GM12875 (cell line): ENCODE measurements at regions not wholly inside any gene's neighbourhood (a gene's known extent, or its start where the extent isn't known, plus 50 kb on each side); places are given as distances from the start of the nearest gene placed in this dataset.

Experiments
- H3K4me3 ChIP-seq: one replicate; pipeline ENCODE4 v1.5.1; 2011; ENCODE audit warnings: low read depth, low read length, control low read depth
- TF ChIP-seq, protein P1 (sequence below): IDR thresholded peaks from 2 replicates; pipeline ENCODE4 v1.5.1; 2011; ENCODE audit warnings: low read depth, mild to moderate bottlenecking, control low read depth, inconsistent platforms, low read length, moderate library complexity, borderline replicate concordance; ENCODE audit not compliant: insufficient read depth

DNA sequence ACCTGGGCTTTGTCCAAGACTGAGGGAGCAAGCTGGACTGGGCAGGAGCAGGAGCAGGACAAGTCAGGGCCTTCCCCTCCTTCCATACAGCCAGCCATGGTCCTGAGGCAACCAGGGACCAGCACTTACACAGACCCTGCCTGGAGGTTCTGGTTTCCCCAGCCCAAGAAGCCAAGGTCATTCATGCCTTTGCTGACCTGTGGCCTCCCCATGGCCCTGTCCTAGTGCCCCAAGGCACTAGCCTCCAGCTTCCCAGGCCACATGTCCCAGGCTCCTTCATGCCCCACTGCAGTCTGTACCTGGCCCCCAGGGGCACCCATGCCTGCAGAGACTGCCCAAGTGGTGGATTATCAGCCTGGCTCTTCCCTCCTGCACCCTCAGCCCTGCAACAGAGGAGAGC lies 243.9 kb downstream of the TOMM20 start:
- TF ChIP-seq, protein P1, sequence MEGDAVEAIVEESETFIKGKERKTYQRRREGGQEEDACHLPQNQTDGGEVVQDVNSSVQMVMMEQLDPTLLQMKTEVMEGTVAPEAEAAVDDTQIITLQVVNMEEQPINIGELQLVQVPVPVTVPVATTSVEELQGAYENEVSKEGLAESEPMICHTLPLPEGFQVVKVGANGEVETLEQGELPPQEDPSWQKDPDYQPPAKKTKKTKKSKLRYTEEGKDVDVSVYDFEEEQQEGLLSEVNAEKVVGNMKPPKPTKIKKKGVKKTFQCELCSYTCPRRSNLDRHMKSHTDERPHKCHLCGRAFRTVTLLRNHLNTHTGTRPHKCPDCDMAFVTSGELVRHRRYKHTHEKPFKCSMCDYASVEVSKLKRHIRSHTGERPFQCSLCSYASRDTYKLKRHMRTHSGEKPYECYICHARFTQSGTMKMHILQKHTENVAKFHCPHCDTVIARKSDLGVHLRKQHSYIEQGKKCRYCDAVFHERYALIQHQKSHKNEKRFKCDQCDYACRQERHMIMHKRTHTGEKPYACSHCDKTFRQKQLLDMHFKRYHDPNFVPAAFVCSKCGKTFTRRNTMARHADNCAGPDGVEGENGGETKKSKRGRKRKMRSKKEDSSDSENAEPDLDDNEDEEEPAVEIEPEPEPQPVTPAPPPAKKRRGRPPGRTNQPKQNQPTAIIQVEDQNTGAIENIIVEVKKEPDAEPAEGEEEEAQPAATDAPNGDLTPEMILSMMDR: no peak
- H3K4me3 ChIP-seq: no peak overlapping the region

DNA sequence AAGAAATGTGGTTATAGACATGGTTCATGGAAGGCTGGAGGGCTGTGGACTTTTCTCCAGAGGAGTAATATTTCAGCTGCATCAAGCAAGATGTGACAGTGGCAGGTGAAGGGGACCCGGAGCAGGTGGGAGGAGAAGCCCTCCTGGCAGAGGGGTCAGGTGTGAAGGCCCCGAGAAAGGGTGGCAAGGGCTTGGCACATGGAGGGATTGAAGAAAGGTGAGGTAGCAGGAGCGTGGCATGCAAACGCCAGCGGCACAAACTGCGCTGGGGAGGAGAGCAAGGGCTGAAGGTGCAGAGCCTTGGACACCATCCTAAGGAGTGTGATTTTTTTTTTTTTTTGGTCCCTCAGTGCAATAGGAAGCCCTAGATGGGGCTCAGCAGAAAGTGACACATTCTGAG lies 244.6 kb downstream of the TOMM20 start:
- no peak overlapping the region for H3K4me3 ChIP-seq
- TF ChIP-seq, protein P1: no peak

DNA sequence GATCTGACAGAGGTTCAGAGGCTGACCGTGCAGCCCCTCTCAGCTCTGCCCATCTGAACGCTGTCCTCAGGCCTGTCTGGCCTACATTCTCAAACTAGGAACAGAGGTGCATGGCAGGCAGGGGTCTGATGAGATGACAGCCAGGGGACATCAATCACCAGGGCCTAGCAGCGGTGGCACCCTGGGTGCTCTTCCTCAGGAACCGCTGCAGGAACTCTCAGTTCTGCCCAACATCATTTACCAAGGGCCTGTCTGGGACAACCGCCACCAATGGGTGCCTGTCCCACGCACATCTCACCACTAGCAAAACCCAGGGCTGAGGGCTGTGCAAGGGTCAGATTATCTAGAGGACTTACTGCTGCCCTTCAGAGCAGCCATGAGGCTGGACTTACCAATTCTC lies 245.7 kb downstream of the TOMM20 start:
- H3K4me3 ChIP-seq: no peak overlapping the region
- TF ChIP-seq, protein P1: no peak

DNA sequence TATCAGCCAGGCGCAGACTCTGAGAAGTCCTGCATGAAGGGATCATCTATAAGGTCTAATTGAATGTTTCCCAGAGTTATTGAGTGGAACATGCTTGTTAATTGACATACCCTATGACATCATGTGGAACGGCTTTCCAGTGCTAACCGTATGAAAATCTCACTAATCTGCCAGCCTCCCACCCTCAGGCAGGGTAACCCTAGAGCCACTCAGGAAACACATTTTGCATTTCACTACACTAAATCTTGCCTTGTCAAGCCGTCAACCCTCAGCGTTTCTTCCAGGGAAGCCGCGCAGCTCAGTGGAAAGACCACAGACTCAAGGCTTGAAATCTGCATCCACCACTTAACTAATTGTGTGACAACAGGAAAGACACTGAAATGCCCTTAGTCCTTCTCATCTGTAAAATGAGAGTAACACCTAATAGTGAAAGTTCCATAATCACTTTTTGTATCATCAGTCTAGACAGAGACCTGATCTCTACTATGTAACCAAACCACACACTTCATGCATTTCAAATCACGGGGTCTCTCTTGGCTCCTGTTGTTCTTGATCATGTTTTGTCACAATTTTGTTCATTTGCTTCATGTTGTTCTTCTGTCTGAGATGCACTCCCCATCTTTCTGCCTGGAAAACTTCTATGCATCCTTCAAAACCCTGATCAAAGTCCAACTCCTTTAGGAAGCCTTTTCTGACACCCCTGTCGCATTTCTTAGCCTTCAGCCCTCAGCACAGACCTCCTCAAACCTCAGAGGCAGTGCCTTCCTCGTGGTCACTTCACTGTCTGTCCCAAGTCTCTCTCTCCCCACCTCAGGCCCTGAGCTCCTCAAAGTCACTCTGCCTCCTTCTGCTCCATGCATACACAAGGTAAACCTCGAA lies 246.5 kb downstream of the TOMM20 start:
- H3K4me3 ChIP-seq: no peak overlapping the region
- TF ChIP-seq, protein P1: no peak

DNA sequence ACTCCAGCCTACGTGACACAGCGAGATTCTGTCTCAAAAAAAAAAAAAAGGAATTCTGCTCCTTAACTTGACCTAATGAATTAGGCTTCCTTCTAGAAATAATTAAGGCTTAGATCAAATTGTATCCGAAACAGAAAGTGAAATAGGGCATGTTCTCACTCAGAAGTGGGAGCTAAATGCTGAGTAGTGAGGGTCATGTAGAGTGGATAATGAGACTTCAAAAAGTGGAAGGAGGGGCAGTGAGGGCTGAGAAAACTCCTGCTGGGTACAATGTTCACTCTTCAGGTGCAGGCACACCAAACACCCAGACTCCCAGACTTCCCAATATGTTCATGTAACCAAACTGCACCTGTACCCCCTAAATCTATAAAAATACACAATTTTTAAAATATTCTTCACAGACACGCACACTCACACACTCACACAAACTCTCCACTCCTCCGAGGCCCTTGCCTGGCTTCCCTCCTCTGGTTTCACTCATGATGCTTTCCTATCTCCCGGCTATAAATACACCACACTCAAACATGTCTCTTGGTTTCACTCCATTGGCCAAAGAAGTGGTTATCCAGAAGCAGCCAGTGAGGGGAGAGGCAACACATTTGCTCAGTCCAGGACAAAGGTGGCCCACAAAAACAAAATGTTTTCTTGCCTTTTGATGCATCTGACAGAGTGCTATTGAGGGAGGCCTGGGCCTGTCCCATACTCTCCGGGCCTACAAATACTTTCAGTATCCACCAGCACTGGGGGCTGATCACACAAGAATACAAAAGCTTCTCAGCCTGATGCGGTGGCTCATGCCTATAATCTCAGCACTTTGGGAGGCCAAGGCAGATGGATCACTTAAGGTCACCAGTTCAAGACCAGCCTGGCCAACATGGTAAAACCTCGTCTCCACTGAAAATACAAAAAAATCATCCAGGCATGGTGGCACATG lies 249.2 kb downstream of the TOMM20 start:
- H3K4me3 ChIP-seq: no peak overlapping the region
- TF ChIP-seq, protein P1: no peak

DNA sequence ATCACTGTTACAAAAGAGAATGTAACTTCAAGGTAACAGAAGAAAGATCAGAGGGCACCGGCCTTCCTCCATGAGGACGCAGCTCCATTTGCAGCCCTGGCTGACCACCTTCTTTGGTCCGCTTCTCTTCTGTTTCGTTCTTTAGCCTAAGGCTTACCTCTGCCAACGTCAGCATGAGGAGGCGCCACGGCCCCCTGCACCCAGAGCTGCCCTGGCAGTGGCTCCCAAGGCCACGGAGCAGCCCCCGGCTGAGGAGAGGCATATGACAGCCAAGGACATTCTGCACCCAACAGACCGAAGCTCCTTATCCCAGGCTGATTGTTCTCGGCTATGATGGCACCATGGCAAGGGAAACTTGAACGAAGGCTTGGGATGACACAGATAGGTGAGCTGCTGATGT lies 250.3 kb downstream of the TOMM20 start:
- TF ChIP-seq, protein P1: no peak
- no peak overlapping the region for H3K4me3 ChIP-seq

DNA sequence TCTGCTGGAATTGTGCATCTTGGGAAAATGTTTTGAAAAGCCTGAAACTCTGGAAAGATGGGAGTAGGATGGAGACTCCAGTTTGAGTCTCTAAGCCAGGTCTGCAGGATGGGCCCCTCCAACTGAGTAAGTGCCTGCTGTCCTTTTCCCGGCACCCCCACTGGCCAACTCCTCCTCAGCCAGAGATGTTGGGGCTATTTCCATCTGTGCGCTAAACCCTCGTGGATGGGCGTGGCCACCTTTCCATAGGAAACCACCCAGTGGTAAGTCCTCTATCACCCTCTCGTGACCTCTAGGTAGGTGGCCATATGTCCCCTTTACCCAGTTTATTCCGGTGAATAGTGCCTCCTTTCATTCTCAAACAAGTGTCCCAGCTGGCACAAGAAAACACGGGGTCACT lies 250.9 kb downstream of the TOMM20 start:
- TF ChIP-seq, protein P1: no peak
- H3K4me3 ChIP-seq: no peak overlapping the region
